PC-9 (cell line): ENCODE measurements at regions not wholly inside any gene's neighbourhood (a gene's known extent, or its start where the extent isn't known, plus 50 kb on each side); places are given as distances from the start of the nearest gene placed in this dataset.

Source experiments
- CTCF ChIP-seq: fragments of 200-600 bp; sonication (generic); conservative IDR thresholded peaks from 2 replicates; pipeline ENCODE4 v1.6.1; 2017; ENCODE audit warnings: mixed run types, antibody characterized with exemption, mild to moderate bottlenecking, moderate library complexity
- EZH2 ChIP-seq: fragments of 200-600 bp; sonication (generic); IDR thresholded peaks from 2 replicates; pipeline ENCODE4 v1.8.0; 2017; ENCODE audit warnings: antibody characterized with exemption, low read depth

DNA sequence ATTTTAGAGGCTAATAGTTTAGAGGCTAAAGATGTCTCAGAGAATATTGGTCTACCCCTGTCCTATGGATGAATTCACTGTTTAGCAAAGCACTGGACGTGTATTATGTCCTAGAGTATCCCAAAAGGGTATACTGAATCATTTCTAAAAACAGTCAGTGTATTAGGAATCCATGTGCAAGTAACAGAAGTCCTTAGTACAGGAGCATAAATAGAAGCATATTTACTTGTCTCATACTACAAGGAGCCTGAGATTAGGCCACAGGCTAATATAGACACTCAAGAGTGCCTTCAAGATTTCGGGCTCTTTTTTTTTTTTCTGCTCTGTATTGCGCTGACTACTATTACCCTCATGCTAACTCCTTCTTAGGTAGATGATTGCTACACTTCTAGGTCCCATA lies 518.9 kb downstream of the USP25 start:
- TF ChIP-seq CTCF = no peak
- no peak for TF ChIP-seq EZH2
